ENCODE measurements at regions not wholly inside any gene's neighbourhood (a gene's known extent, or its start where the extent isn't known, plus 50 kb on each side); places are given as distances from the start of the nearest gene placed in this dataset.
"Not testable (repeated sequence)": the region's sequence is repeated elsewhere in the genome, so short reads cannot be mapped to it uniquely, and the experiment has no call there.

DNA sequence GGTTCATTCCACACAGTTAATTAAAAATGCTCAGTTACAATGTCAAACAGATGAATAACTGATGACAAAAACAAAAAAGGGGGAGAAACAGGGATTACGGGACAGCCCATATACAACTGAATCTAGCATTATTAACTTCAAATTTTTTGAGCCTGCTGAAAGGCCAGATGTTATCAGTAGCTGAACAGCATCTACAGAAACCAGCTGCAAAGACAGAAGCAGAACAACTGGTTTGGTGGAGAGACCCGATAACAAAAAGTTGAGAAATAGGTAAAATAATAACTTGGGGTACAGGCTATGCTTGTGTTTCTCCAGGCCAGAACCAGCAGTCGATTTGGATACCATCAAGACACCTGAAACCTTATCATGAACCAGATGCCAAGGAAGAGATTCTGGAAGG lies 109.8 kb downstream of the SEPTIN7 start:
- not testable (repeated sequence) for DNase-seq

DNA sequence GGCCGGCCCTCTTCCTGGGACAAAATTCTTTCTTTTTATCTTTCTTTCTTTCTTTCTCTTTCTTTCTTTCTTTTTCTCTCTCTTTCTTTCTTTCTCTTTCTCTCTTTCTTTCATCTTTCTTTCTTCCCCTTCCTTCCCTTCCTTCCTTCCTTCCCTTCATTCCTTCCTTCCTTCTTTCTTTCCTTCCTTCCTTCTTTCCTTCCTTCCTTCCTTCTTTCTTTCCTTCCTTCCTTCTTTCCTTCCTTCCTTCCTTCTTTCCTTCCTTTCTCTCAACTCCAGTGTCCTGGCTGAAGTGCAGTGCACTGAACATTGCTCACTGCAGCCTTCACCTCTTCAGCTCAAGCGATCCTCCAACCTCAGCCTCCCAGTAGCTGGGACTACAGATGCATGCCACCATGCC lies 112.5 kb downstream of the SEPTIN7 start:
- DNase-seq: not testable (repeated sequence)

- not testable (repeated sequence) for DNase-seq
These were observed 113.4 kb downstream of the SEPTIN7 start for GRCh38 chr7:35914214-35914613.

DNA sequence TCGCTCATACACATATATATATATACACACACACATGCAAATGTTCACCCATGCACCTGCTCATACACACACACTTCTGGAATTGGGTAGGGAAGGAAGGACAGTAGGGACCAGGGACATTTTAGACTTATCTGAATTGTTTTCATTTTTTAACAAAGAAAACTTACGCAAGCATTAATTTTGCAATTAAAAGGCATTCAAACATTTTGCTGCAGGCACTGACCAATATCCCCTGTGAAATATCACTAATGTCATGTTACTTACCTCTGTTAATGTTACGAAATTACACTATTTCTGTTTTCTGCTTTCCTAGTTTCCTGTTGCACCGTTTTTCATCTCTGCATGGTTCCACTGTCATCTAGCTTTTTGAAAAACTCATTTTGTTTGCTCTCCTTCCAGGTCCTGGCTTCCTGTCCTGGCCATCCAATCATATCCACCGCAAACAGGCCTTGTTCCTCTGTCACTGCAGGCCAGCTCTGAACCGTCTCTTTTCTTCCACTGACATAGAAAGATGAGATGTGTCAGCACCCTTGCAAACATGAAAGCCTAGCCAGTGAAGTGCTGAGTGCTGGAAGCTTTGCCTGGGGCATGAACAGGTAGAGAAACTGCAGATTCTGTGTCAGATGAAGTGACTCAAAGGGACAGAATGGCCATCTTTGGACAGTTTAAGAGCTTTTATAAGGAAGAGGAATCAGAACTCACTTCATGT lies 114.5 kb downstream of the SEPTIN7 start:
- not testable (repeated sequence) for DNase-seq

- DNase-seq: not testable (repeated sequence)
These were observed 117.4 kb downstream of the SEPTIN7 start for GRCh38 chr7:35918217-35918616.

- DNase-seq: not testable (repeated sequence)
These were observed 118.8 kb downstream of the SEPTIN7 start for GRCh38 chr7:35919607-35920006.

DNA sequence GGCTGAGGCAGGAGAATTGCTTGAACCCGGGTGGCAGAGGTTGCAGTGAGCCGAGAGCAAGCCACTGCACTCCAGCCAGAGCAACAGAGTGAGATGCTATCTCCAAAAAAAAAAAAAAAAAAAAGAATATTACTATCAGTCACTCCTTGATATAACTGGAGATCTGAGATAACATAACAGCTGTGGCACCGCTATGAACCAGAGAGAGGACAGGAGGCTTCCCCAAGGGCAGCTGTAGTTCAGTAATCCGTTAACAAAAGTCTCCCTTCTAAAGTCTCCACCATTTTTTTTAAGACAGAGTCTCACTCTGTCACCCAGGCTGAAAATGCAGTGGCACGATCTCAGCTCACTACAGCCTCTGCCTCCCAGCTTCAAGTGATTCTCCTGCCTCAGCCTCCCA lies 120.5 kb downstream of the SEPTIN7 start:
- not testable (repeated sequence) for DNase-seq

DNA sequence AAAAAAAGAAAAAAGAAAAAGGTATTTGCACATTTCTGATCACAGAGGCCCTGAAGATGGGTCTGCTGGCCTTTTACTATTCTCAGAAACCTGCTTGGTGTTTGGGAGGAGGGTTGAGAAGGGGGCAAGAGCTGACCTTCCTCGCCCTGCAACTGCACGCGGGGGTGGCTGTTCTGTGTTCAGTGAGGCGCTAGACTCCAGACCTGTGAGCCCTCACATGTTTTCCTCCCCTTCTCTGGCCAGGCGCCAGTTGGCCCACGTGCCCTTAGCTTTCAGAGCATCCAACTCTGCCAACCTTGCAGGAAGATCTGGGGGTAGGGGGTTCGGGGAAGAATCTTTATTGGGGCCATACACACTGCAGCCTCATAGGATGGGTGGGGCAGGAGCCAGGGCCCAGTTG lies 123.8 kb downstream of the SEPTIN7 start:
- not testable (repeated sequence) for DNase-seq

DNA sequence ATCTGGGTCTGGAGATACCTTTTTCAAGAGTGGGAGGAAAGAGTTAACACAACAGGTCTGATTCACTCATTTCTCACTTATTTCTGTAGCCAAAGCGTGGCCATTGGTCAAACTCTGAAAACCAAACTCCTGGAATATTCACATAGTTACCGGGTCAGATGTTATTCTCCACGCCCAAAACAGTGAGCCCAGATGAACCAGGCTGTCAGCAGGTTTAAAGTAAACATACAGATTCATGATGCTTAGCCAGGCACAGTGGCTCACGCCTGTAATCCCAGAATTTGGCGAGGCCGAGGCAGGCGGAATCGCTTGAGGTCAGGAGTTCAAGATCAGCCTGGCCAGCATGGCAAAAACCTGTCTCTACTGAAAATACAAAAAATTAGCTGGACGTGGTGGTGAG lies 126.1 kb downstream of the SEPTIN7 start:
- DNase-seq: not testable (repeated sequence)

- not testable (repeated sequence) for DNase-seq
These were observed 130.3 kb downstream of the SEPTIN7 start for GRCh38 chr7:35931134-35931533.

DNA sequence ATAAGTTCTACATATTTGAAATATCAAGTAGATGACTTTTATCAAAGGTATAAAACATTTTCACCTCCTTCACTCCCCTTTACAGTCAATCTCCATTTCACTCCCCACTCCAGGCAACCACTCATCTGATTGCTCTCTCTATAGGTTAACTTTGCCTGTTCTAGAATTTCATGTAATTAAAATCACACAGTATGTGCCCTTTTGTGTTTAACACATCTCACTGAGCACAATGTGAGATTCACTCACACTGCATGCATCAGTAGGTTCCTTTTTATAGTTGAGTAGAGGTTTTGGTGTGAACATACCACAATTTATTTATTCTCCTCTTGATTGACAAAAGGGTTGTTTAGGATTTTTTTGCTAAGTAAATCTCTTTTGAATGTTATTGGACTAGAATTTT lies 130.7 kb downstream of the SEPTIN7 start:
- DNase-seq: not testable (repeated sequence)

DNA sequence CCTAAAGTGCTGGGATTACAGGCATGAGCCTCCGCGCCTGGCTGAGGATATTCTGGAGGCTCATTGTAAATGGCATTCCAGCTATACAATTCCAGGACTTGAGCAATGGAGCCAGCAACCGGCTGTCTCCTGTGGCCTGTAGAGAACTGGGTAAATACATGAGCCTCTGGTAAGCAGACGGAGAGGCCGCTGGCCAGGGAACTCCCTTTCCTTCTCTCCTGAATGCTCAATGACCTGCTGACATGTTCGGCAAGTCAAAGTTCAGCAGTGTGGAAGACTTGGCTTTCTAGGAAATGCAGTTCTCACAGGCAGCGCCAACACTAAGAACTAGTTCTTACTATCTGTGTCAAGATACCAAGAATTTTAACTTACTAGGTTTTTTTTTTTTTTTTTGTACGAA lies 139.8 kb downstream of the SEPTIN7 start:
- DNase-seq: not testable (repeated sequence)

DNA sequence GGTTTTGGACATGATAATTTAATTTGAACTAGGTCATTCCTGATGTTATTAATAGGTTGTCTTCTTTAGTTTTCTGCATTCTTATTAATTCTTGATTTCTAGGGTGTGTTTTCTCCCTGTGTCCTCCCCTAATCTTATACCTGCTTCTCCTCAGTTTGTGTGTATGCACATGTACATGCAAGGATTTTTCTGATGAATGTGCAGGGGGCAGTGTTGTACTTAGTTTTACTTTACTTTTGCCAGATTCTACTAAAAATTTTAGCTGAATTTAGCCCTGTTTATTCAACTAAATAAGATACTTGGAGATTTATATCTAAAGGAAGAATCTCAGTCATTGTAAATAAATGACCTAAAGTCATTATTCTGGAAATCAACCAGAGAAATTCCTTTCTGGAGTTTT lies 144.8 kb downstream of the SEPTIN7 start:
- not testable (repeated sequence) for DNase-seq

- DNase-seq: not testable (repeated sequence)
These were observed 154.9 kb downstream of the SEPTIN7 start for GRCh38 chr7:35955735-35956134.

- DNase-seq: not testable (repeated sequence)
These were observed 156.1 kb downstream of the SEPTIN7 start for GRCh38 chr7:35956988-35957387.

DNA sequence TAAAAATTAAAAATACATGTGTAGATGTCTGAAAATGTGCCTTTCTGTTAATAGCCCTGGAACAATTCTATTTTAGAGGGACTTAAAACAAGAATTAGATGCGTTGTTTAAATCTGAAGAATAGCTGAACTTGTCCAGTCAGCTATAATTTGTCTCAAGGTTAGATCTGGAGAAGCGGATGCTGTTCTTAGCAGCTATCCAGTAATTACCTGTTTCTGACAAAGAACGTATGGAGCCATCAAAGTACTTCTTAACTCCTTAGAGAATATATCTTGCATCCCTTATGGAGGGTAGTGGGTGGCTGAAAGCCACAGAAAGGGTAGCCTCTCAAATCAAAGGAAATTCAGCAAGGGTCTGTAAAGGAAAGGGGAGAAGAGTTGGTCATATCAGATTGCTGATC lies 160.4 kb downstream of the SEPTIN7 start:
- DNase-seq: not testable (repeated sequence)

DNA sequence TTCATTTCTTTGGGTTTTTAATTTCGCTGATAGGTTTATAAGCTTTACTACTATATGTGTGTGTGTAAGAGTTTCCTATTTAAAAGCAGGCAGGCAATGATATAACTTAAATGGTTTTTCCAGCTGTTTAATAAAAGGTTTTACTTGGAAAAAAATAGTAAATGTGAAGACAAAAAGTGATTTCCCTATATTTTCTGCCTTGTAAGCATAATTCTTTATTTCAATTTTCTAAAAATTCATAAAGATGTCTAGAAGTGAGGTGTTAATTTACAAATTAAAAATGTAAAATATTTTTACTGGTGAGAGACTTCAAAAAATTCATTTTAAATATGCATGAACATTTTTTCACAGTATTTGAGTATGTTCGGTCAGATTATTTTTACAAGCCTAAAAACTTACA lies 161.8 kb downstream of the SEPTIN7 start:
- DNase-seq: not testable (repeated sequence)

DNA sequence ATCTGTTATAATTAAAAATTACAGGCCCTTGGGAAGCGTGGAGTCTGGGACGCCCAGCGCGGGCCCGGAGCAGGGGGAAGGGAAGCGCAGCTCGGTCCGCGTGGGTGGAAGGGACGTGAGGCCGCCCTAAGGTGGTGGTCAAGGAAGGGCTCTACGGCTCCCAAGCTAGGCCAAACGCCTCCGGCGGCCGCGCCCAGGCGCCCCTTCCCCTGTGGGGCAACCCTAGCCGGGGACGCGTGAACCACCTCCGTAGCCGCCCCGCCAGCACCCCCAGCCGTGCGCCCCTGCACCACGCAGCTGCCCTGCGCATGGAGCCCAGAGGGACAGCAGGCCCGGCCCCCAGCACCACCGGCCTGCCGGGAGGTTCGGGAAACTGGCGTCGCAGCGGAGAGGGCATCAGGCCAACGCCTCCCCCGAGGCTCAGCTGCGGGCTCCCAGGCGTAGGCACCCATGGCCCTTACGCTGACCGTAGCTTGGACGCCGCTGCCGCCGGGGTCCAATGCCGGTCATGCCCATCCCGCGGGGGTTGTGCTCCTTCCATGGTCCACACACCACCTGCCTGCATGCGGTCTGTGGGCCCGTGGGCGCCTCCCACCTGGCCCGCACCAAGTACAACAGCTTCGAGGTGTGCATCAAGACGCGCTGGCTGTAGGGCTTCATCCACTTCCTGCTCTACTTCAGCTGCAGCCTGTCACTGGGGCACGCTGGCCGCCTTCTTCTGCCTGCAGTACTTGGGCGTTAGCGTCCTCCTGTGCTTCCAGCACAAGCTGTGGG lies 166.7 kb downstream of the SEPTIN7 start:
- no peak for DNase-seq

DNA sequence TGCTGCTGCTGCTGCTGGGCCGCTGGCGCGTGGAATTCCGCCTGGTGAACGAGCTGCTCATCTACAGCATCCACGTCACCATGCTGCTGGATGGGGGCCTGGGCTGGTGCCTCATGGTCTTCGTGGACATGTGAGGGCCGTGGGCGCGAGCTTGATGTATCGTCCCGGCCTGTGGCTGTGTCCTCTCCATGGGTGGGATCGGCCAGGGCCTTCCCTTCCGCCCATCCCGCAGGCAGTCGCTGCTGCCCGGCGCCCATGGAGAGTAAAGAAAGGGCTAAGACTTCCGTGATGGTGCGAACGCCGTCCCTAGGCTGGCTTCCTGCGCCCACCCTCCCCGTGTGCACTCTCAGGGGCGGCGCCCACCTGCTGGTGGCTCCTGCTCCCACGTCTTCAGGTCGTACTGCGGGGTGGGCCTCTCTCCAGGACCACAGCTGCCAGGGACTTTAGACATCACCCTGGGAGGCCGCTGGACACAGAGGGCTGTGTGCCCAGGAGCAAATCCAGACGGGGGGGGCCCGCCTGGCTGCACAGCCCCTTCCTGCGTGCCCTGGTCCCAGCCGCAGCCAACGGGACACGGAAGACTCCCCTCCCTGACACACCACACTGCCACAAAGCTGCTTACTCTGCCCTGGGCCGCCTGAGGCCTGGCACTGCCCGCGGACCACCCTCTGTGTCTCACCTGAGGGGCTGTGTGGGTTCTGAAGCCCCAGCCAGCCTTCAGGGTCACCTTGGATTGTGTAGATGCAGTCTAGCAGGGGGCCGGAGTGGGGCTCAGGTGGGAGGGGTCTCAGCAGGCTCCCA lies 167.5 kb downstream of the SEPTIN7 start:
- DNase-seq: no peak

DNA sequence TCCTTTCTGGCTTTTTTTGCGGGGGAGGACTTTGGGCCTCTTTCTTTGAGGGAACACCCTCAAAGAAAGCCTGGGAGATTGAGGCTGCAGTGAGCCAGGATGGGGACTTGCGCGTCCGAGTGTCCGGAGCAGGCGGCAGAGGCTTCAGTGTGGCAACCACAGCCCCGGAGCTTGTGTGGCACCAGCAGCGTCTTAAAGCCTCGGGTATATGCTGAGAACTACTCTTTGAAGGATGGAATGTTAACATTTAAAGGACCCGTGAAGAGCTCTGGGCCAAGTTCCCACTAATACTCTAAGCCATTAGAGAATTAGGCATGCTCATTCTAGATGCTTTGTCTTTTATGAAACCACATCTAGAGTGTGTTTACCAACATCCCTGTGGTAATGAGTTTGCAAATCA lies 168.2 kb downstream of the SEPTIN7 start:
- no peak for DNase-seq

GRCh38 chr7:35970458-35970857 lies 169.6 kb downstream of the SEPTIN7 start:
- DNase-seq: no peak

- DNase-seq: no peak
These were observed 170.5 kb downstream of the SEPTIN7 start for GRCh38 chr7:35971133-35971891.
